ENCODE measurements at regions not wholly inside any gene's neighbourhood (a gene's known extent, or its start where the extent isn't known, plus 50 kb on each side); places are given as distances from the start of the nearest gene placed in this dataset.

DNA sequence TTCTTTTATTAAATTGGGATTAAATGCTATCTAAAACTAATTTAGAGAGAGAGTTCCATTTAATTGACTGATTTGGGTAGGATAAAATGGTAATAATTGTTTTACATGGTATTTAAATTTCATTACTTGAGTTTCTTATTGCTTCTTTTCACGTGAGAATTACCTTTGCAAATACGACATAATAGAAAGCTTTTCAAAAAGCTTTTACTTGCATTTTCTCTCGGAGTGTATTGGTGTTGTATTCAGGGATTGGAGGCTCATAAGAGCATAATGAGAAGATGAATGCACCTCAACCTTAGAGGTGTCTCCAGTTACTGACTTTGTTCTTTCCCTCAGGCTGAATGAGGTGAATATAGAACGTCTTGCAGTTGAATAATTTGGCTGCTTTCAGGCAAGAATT lies 67.4 kb upstream of the CPHXL start:
- H3K9me3 ChIP-seq, result no peaks in the 10 kb centered on the region
- no peak for DNase-seq (ENCODE audit: extremely low spot score in 2 of 2)
- no peaks in the 10 kb centered on the region for H3K36me3 ChIP-seq
- intact Hi-C loops (cut with DNase I), result no loop called here
- no peak overlapping the region for H3K4me3 ChIP-seq
- H3K4me1 ChIP-seq, result no peaks in the 10 kb centered on the region
- H3K27me3 ChIP-seq, result no peaks in the 10 kb centered on the region
- H3K27ac ChIP-seq, result no peak overlapping the region
- TF ChIP-seq POLR2AphosphoS5 (IDR thresholded peaks at IDR 0.05; ENCODE audit: insufficient read depth in 1 of 2, low read depth in 1 of 2) (no peak), POLR2A (IDR thresholded peaks at IDR 0.05) (no peak)
- TF ChIP-seq, protein P1, sequence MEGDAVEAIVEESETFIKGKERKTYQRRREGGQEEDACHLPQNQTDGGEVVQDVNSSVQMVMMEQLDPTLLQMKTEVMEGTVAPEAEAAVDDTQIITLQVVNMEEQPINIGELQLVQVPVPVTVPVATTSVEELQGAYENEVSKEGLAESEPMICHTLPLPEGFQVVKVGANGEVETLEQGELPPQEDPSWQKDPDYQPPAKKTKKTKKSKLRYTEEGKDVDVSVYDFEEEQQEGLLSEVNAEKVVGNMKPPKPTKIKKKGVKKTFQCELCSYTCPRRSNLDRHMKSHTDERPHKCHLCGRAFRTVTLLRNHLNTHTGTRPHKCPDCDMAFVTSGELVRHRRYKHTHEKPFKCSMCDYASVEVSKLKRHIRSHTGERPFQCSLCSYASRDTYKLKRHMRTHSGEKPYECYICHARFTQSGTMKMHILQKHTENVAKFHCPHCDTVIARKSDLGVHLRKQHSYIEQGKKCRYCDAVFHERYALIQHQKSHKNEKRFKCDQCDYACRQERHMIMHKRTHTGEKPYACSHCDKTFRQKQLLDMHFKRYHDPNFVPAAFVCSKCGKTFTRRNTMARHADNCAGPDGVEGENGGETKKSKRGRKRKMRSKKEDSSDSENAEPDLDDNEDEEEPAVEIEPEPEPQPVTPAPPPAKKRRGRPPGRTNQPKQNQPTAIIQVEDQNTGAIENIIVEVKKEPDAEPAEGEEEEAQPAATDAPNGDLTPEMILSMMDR (IDR thresholded peaks at IDR 0.05), result no peak

- H3K4me3 ChIP-seq, result no peak overlapping the region
- no peaks in the 10 kb centered on the region for H3K4me1 ChIP-seq
- no peak overlapping the region for H3K27ac ChIP-seq
- intact Hi-C loops (cut with DNase I), result no loop called here
- TF ChIP-seq, protein P1 (IDR thresholded peaks at IDR 0.05), result no peak
- TF ChIP-seq POLR2A (IDR thresholded peaks at IDR 0.05), result no peak
- no peak for TF ChIP-seq POLR2AphosphoS5 (IDR thresholded peaks at IDR 0.05; ENCODE audit: insufficient read depth in 1 of 2, low read depth in 1 of 2)
- no peaks in the 10 kb centered on the region for H3K27me3 ChIP-seq
- H3K36me3 ChIP-seq, result no peaks in the 10 kb centered on the region
- DNase-seq (ENCODE audit: extremely low spot score in 2 of 2), result no peak
- no peaks in the 10 kb centered on the region for H3K9me3 ChIP-seq
Measured at GRCh38 chr16:75794426-75794825, 68.1 kb upstream of the CPHXL start.

- Histone ChIP-seq H3K27ac (no peak overlapping the region), H3K4me1 (no peaks in the 10 kb centered on the region), H3K4me3 (no peak overlapping the region), H3K9me3 (no peaks in the 10 kb centered on the region), H3K36me3 (no peaks in the 10 kb centered on the region), H3K27me3 (no peaks in the 10 kb centered on the region)
- intact Hi-C loops (cut with DNase I), result loop anchor here (5.0 kb wide), 1 partner anchor 1374 kb away; no protein-coding TSS in a partner anchor
- DNase-seq (ENCODE audit: extremely low spot score in 2 of 2), result no peak
- TF ChIP-seq, protein P1 (IDR thresholded peaks at IDR 0.05), result no peak
- TF ChIP-seq POLR2A (IDR thresholded peaks at IDR 0.05), result no peak
- no peak for TF ChIP-seq POLR2AphosphoS5 (IDR thresholded peaks at IDR 0.05; ENCODE audit: insufficient read depth in 1 of 2, low read depth in 1 of 2)
Measured at GRCh38 chr16:75798714-75799113, 72.4 kb upstream of the CPHXL start.

- no peaks in the 10 kb centered on the region for H3K36me3 ChIP-seq
- intact Hi-C loops (cut with DNase I), result no loop called here
- H3K9me3 ChIP-seq, result no peaks in the 10 kb centered on the region
- H3K4me3 ChIP-seq, result no peak overlapping the region
- no peaks in the 10 kb centered on the region for H3K4me1 ChIP-seq
- no peak overlapping the region for H3K27ac ChIP-seq
- TF ChIP-seq, protein P1 (IDR thresholded peaks at IDR 0.05), result no peak
- TF ChIP-seq POLR2A (IDR thresholded peaks at IDR 0.05) (no peak), POLR2AphosphoS5 (IDR thresholded peaks at IDR 0.05; ENCODE audit: insufficient read depth in 1 of 2, low read depth in 1 of 2) (no peak)
- DNase-seq (ENCODE audit: extremely low spot score in 2 of 2), result no peak
- no peaks in the 10 kb centered on the region for H3K27me3 ChIP-seq
Measured at GRCh38 chr16:75801307-75801706, 75.0 kb upstream of the CPHXL start.

GRCh38 chr16:75803753-75804152 lies 77.5 kb upstream of the CPHXL start:
- no peak for TF ChIP-seq POLR2A (IDR thresholded peaks at IDR 0.05)
- TF ChIP-seq, protein P1 (IDR thresholded peaks at IDR 0.05), result no peak
- no peak for TF ChIP-seq POLR2AphosphoS5 (IDR thresholded peaks at IDR 0.05; ENCODE audit: insufficient read depth in 1 of 2, low read depth in 1 of 2)
- Histone ChIP-seq H3K27ac (no peak overlapping the region), H3K36me3 (no peaks in the 10 kb centered on the region), H3K27me3 (no peaks in the 10 kb centered on the region), H3K4me3 (no peak overlapping the region), H3K4me1 (no peaks in the 10 kb centered on the region), H3K9me3 (no peaks in the 10 kb centered on the region)
- intact Hi-C loops (cut with DNase I), result no loop called here
- no peak for DNase-seq (ENCODE audit: extremely low spot score in 2 of 2)
